Ishikawa (cell line): ENCODE measurements at regions not wholly inside any gene's neighbourhood (a gene's known extent, or its start where the extent isn't known, plus 50 kb on each side); places are given as distances from the start of the nearest gene placed in this dataset.

ENCODE experiments used
- CEBPB ChIP-seq: IDR thresholded peaks from 2 replicates; pipeline ENCODE4 v1.6.1; 2012
- CREB1 ChIP-seq: IDR thresholded peaks from 2 replicates; pipeline ENCODE4 v1.6.1; 2012; ENCODE audit warnings: low read depth
- EGR1 ChIP-seq: IDR thresholded peaks from 2 replicates; pipeline ENCODE4 v1.6.1; 2012
- EP300 ChIP-seq: IDR thresholded peaks from 2 replicates; pipeline ENCODE4 v1.6.1; 2012; ENCODE audit warnings: borderline replicate concordance
- FOXM1 ChIP-seq: IDR thresholded peaks from 2 replicates; pipeline ENCODE4 v1.6.1; 2012; ENCODE audit warnings: low read depth, borderline replicate concordance
- MAX ChIP-seq: IDR thresholded peaks from 2 replicates; pipeline ENCODE4 v1.6.1; 2012
- NFIC ChIP-seq: IDR thresholded peaks from 2 replicates; pipeline ENCODE4 v1.6.1; 2012
- RAD21 ChIP-seq: IDR thresholded peaks from 2 replicates; pipeline ENCODE4 v1.6.1; 2012; ENCODE audit warnings: low read depth
- REST ChIP-seq: IDR thresholded peaks from 2 replicates; pipeline ENCODE4 v1.6.1; 2012; ENCODE audit warnings: low read depth, mild to moderate bottlenecking
- TAF1 ChIP-seq: IDR thresholded peaks from 2 replicates; pipeline ENCODE4 v1.6.1; 2012; ENCODE audit warnings: low read depth, mild to moderate bottlenecking
- TCF12 ChIP-seq: IDR thresholded peaks from 2 replicates; pipeline ENCODE4 v1.6.1; 2012; ENCODE audit warnings: low read depth
- TEAD4 ChIP-seq: IDR thresholded peaks from 2 replicates; pipeline ENCODE4 v1.6.1; 2012
- USF1 ChIP-seq: IDR thresholded peaks from 2 replicates; pipeline ENCODE4 v1.6.1; 2012
- YY1 ChIP-seq: IDR thresholded peaks from 2 replicates; pipeline ENCODE4 v1.6.1; 2012; ENCODE audit warnings: low read depth
- ZBTB7A ChIP-seq: IDR thresholded peaks from 2 replicates; pipeline ENCODE4 v1.6.1; 2012; ENCODE audit warnings: low read depth

- TF ChIP-seq EP300 (no peak), MAX (no peak), TCF12 (no peak), YY1 (no peak), USF1 (no peak)
Measured at GRCh38 chr6:47146431-47147174, 104.5 kb upstream of the ADGRF1 start.

GRCh38 chr6:47145212-47145611 lies 103.1 kb upstream of the ADGRF1 start:
- TF ChIP-seq ZBTB7A (no peak), NFIC (no peak), FOXM1 (no peak), MAX (no peak), TCF12 (no peak), RAD21 (no peak), REST (no peak), YY1 (no peak), CEBPB (no peak), CREB1 (no peak), EGR1 (no peak), TEAD4 (no peak), TAF1 (no peak), USF1 (no peak), EP300 (no peak)

GRCh38 chr6:47144306-47144705 lies 102.2 kb upstream of the ADGRF1 start:
- no peak for TF ChIP-seq USF1
- no peak for TF ChIP-seq RAD21
- no peak for TF ChIP-seq ZBTB7A
- no peak for TF ChIP-seq NFIC
- no peak for TF ChIP-seq EP300
- no peak for TF ChIP-seq REST
- TF ChIP-seq CEBPB = no peak
- no peak for TF ChIP-seq TCF12
- no peak for TF ChIP-seq TAF1
- no peak for TF ChIP-seq TEAD4
- no peak for TF ChIP-seq CREB1
- TF ChIP-seq MAX = no peak
- TF ChIP-seq FOXM1 = no peak
- no peak for TF ChIP-seq YY1
- no peak for TF ChIP-seq EGR1

GRCh38 chr6:47141963-47142362 lies 99.8 kb upstream of the ADGRF1 start:
- no peak for TF ChIP-seq TEAD4
- TF ChIP-seq USF1 = no peak
- no peak for TF ChIP-seq REST
- TF ChIP-seq TAF1 = no peak
- TF ChIP-seq FOXM1 = no peak
- no peak for TF ChIP-seq EP300
- no peak for TF ChIP-seq YY1
- TF ChIP-seq NFIC = no peak
- no peak for TF ChIP-seq ZBTB7A
- no peak for TF ChIP-seq CEBPB
- no peak for TF ChIP-seq RAD21
- TF ChIP-seq TCF12 = no peak
- TF ChIP-seq EGR1 = no peak
- no peak for TF ChIP-seq CREB1
- no peak for TF ChIP-seq MAX
